DMS 273 (cell line): ENCODE measurements at regions not wholly inside any gene's neighbourhood (a gene's known extent, or its start where the extent isn't known, plus 50 kb on each side); places are given as distances from the start of the nearest gene placed in this dataset.
A peak's percentile ranks its signal among the peaks of the same experiment; 100 is the strongest.

Experiments
- DNase-seq: peaks from one replicate; lab custom pipeline; 2025; ENCODE audit not compliant: unreplicated experiment; lab: John Stamatoyannopoulos, UW

DNA sequence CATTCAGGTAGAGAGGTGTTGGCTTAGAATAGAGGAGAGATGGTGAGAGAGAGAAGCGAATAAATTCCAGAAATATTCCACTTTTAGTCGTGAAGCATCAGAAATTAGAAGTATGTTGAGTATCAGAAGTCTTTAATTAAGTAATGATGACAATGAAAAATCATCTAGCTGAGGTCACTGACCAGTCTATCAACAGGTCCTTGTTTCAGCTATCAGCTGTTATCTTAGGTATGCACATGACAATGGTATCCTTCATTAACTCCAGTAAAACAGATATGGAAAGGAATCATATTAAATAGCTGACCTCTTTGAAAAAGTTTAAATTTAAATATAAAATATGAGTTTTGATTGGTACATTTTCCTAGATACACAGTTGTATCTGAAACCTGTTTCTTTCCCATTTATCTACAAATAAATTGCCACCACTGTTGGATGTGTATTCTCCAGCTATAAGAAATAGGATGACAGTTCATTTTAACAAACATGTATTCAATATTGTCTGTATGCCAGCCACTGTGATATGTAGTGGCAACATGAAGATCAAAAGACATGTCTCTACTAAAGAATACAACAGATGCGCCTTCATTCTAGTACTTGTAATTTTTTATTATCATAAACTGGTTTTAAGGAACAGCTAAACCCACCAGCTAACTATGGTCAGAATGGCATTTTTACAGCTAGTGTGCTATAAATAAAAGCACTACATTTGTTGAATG, 424.2 kb upstream of the DCN start:
- DNase-seq: no peak

DNA sequence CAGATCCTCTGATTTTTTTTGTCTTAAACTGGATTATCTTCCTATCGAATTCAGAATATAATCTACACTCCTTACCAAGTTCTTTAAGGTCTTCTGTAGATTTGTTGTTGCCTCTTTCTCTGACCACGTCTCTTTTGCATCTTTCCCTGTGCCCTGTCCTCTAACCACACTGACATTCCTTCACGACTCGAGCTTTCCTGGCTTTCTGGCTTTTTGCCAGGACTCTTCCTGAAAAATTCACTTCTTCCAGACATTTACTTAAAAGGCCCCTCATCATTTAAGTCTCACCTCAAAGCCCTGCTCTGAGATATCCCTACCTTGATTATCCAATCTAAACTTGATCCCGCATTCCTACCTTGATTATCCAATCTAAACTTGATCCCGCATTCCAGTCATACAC, 422.3 kb upstream of the DCN start:
- no peak for DNase-seq

GRCh38 chr12:91603060-91603459, 420.4 kb upstream of the DCN start:
- DNase-seq: no peak

- DNase-seq: no peak
Observed at GRCh38 chr12:91601054-91601453, 418.4 kb upstream of the DCN start.

DNA sequence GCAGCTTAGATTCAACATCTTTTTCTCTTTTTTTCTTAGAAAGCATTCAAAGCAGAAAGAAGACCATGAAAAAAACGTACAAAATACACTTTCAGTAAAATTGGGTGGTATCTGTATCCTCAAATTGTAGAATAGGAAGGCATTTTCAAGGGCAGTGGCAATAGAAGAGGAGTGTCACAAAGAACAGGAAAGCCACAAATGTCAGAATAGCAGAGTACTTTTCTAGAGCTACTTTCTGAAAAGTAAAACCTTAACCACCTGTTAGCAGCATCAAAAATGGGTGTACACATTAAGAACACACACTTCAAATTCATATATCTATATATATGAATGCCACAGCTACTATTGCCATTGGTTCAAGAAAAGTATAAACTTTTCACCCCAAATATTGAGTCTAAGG, 412.1 kb upstream of the DCN start:
- DNase-seq: no peak

- no peak for DNase-seq
Observed at GRCh38 chr12:91591639-91591987, 409.0 kb upstream of the DCN start.

DNA sequence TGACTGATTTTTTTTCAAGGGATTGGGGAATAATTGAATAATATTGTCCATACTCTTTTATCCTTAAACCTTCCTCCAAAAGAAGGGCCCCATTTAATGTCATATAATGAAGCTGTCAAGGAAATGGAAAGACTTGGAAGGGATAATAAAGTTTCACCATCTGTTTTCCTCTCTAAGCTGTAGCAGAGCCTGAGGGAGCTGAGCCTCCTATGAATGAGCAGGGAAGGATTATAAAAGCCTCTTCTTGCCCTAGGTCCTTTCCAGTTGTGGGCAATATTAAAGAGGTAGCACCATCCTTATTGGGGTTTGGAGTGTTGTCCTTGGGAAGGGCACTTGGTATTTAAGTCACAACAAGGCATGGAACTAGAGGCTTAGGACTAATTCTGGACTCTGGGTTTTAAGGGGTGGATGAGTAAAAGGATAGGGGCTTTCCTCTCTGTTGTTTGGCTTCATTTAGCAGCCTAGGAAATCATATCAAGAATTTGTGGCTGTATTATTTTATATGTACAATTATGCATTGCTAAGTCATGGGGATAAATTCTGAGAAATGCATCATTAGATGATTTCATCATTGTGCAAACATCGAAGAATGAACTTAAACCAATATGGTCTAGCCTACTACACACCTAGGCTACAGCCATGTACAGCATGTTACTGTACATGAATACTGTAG, 408.5 kb upstream of the DCN start:
- DNase-seq: no peak

GRCh38 chr12:91588874-91589454, 406.3 kb upstream of the DCN start:
- DNase-seq: no peak

GRCh38 chr12:91586015-91586414, 403.4 kb upstream of the DCN start:
- DNase-seq: no peak

DNA sequence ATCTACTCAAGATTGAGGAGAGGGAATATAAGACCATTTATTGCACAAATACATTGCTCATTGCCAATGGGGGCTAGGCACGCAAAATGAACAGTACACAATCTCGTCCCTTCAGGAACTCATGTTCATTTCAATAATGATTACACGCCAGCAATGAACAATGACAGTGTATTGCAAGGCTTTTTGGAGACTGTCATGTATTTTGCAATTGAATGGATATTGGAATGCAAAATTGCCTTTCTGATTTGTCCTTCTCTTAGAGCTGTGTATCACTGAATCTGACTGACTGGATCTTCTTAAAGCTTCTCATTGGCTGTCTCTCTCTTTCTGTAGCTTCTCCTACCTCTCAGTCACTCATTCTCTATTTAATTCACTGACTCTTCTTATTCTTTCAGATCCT, 400.2 kb upstream of the DCN start:
- no peak for DNase-seq

DNA sequence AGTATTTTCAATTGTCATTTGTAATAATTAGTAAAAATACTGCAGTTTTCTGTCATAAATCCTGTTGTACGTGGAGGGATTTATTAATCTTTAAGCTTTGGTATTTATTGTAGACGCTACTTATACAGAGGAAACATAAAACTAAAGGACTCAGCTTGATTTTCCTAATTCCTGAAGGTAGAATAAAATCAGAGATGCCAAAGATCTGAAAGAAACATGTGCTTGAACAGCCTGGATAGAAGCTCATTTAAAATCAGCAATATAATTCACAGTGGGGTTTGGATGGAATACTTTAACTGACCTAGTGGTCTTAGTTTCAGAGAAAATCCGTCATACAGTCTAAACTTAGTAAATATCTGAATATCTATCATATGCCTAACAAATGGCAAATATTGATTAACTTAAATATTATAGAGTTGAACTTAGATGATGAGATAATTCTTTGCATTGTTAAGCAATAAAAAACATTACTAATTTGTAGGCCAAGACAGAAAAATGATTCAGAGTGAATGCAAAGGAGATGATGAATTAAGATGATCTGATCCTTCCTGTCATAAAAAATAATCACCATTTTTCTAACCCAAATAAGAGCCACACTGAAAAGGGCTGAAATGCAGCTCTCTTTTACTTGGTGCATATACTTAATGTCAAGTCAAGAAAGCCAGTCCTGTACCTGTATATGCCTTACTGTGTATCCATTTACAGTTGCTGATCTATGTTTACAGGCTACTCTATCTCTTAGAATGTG, 397.1 kb upstream of the DCN start:
- peak; percentile 1 for DNase-seq

DNA sequence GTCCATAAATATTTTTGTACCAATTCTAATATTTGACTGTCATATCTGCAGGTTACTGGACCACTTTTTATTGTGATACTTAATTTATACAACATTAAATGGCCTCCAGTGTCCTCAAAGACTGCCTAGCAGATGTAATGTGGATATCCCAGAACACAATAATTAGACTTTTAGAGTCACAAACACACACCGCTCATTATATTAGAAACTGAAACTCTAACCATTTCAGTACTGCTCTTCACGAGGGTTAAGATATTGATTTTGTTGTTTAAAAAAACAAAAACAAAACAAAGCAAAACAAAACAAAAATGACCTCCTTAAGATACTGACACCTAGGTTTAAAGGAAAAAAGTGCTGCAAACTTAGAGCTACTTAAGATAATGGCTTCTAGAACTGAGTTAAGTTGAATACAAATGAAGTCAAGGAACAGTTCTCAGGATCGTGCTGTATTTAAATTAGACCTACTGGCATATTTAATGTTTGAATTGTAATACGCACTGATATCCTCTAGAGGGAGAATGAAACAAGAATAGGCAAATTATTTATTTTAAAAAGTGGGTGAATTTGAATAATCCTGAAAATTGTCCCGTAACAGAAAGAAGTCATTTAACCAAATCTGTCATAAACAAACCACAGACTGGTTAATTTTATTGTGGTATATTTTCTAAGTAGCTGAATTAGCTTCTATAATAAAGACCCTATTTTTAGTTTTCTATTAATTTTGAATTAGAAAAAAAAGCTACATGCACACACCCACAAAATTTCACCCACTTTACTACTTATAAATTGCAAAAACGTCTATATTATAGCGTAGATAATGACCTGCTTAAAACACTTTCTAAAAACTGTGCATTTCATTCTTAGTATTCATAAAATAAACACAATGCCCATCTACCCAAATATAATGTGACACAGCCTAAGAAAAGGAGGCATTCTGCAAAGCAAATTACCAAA, 395.2 kb upstream of the DCN start:
- peak; percentile 34 for DNase-seq

- DNase-seq: no peak
Observed at GRCh38 chr12:91576432-91576831, 393.8 kb upstream of the DCN start.

GRCh38 chr12:91575630-91576029, 393.0 kb upstream of the DCN start:
- no peak for DNase-seq

DNA sequence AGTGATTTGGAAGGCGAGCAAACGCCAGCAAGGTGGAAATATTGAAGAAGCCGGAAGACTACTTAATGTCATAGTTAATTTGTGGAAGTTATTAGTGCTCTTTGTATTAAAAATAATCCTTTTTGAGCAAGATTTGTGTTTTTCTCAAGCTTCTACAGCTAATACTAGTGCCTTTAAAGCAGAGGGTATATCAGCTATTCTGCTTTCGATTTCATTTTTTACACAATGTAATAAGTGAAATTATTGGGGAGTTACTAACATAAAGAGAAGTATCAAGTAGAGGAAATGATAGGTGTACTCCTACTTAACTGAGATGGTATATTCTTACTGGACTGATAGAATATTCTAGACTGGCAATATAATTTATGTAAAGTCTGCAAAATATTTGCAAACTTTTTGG, 392.4 kb upstream of the DCN start:
- DNase-seq: no peak

- no peak for DNase-seq
Observed at GRCh38 chr12:91574391-91574790, 391.8 kb upstream of the DCN start.

DNA sequence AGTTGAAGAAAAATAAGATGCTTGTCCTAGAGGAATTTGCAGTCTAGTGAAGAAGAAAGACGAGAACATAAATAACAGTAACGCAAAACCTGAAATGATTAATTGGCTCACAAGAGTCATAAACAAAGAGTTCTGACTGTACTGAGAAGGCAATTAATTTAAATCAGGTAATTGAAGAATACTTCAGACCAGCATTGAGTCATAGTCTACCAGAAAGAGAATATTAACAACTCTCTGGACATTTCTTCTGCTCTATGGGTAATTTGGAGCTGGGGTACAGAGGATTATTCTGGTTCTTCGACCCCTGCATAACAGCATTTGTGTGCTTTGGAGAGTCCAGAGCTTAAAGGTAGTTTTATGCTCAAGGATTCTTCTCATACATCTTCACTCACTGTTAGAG, 390.3 kb upstream of the DCN start:
- no peak for DNase-seq

- no peak for DNase-seq
Observed at GRCh38 chr12:91567100-91567485, 384.5 kb upstream of the DCN start.

DNA sequence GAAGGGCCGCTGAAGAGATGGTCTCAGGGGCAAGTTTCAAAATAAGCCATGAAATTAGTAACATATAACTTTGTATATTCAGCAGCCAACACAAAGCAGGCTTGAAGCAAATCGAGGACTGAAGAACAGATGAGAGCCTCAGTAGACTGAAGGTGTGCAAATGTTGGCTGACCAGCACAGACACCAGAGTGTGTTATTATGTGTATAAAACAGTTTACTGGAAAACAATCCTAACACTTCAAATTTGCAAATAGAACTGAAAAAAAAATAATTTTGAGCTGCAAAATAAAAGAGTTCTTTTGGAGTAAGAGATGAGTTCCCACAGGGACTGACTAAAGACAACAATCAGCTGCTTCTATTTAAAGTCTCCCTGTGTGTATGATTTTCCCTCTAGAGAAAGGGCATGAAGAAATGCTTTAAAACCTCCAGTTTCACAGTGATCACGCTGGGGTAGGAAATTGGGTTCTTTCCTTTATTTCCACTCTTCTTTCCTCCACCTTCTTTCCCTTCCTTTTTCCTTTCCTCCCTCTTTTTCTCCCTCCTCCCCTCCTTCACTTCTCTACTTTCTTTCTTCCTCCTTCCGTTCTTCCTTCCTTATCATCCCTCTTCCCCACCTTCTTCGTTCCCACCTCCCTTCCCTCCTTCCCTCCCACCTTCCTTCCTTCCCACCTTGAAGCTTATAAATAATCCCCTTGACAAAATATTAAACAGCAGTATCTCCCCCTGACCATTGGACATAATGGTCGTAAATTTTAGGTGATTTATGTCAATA, 383.9 kb upstream of the DCN start:
- DNase-seq: no peak

DNA sequence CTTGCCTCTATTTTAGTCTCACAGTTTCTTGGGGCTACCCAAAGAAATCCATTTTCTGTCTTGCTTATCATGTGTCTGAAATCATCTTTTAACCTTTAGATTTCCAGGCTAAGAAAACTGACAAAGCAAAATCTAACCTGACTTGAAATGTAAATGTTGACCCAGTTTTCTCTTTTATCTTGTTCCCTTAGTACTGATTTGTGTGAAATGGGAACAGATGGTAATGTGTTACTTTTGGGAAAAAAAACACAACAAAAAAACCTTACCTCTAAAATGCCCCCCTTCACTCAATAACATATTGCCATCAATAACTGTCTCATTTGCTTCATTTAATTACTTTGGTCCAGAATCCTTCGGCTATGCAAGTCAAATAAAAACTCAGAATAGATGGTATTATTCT, 383.2 kb upstream of the DCN start:
- no peak for DNase-seq
